Stimulated activated CD4-positive, alpha-beta T cell treated with anti-CD3 and anti-CD28 coated beads, Interleukin-15, amount 100 ng/mL, for 24 hours (primary cell): ENCODE measurements at regions not wholly inside any gene's neighbourhood (a gene's known extent, or its start where the extent isn't known, plus 50 kb on each side); places are given as distances from the start of the nearest gene placed in this dataset.
"Not testable (repeated sequence)": the region's sequence is repeated elsewhere in the genome, so short reads cannot be mapped to it uniquely, and the experiment has no call there.

Source experiments
- DNase-seq: peaks from one replicate; pipeline ENCODE4 v3.0.0-alpha.2; 2020

- DNase-seq: no peak
These were observed 173.5 kb downstream of the LMBRD1 start for GRCh38 chr6:69623357-69623756.

- DNase-seq: no peak
These were observed 173.9 kb downstream of the LMBRD1 start for GRCh38 chr6:69622924-69623323.

GRCh38 chr6:69622230-69622629 is 174.6 kb downstream of the LMBRD1 start:
- DNase-seq: no peak

- DNase-seq: no peak
These were observed 179.6 kb downstream of the LMBRD1 start for GRCh38 chr6:69617163-69617562.

- DNase-seq: no peak
These were observed 186.9 kb downstream of the LMBRD1 start for GRCh38 chr6:69609836-69610472.

GRCh38 chr6:69601132-69601531 is 195.7 kb downstream of the LMBRD1 start:
- no peak for DNase-seq

- DNase-seq: no peak
These were observed 202.4 kb downstream of the LMBRD1 start for GRCh38 chr6:69594405-69594804.

- DNase-seq: no peak
These were observed 203.1 kb downstream of the LMBRD1 start for GRCh38 chr6:69593706-69594105.

GRCh38 chr6:69589626-69590025 is 207.2 kb downstream of the LMBRD1 start:
- no peak for DNase-seq

- DNase-seq: peak; percentile 9
These were observed 211.7 kb downstream of the LMBRD1 start for GRCh38 chr6:69584913-69585729.

- DNase-seq: no peak
These were observed 212.3 kb downstream of the LMBRD1 start for GRCh38 chr6:69584536-69584912.

- DNase-seq: no peak
These were observed 215.2 kb downstream of the LMBRD1 start for GRCh38 chr6:69581581-69581980.

- no peak for DNase-seq
These were observed 216.1 kb downstream of the LMBRD1 start for GRCh38 chr6:69580706-69581105.

GRCh38 chr6:69578361-69578890 is 218.4 kb downstream of the LMBRD1 start:
- no peak for DNase-seq

GRCh38 chr6:69571234-69571633 is 225.6 kb downstream of the LMBRD1 start:
- DNase-seq: no peak

GRCh38 chr6:69570106-69570505 is 226.7 kb downstream of the LMBRD1 start:
- no peak for DNase-seq

- DNase-seq: not testable (repeated sequence)
These were observed 236.2 kb downstream of the LMBRD1 start for GRCh38 chr6:69560597-69560996.

- no peak for DNase-seq
These were observed 241.6 kb downstream of the LMBRD1 start for GRCh38 chr6:69555088-69555638.

GRCh38 chr6:69542494-69542893 is 254.3 kb downstream of the LMBRD1 start:
- no peak for DNase-seq

- DNase-seq: no peak
These were observed 268.8 kb downstream of the LMBRD1 start for GRCh38 chr6:69527921-69528476.

- DNase-seq: not testable (repeated sequence)
These were observed 281.3 kb downstream of the LMBRD1 start for GRCh38 chr6:69515480-69515879.

GRCh38 chr6:69494595-69494994 is 302.2 kb downstream of the LMBRD1 start:
- no peak for DNase-seq

GRCh38 chr6:69489970-69490369 is 306.8 kb downstream of the LMBRD1 start:
- no peak for DNase-seq

- no peak for DNase-seq
These were observed 309.1 kb downstream of the LMBRD1 start for GRCh38 chr6:69487688-69488087.
